Esophagus muscularis mucosa (tissue), 4 donors: ENCODE measurements at regions not wholly inside any gene's neighbourhood (a gene's known extent, or its start where the extent isn't known, plus 50 kb on each side); places are given as distances from the start of the nearest gene placed in this dataset.

Experiments used
- DNase-seq: peaks from one replicate; pipeline ENCODE4 v3.0.0-alpha.2; 2017; ENCODE audit errors: extremely low spot score
- H3K27ac ChIP-seq, 4 donors: fragments of 200-600 bp; sonication (generic); replicated peaks in 1 of 4; 1 replicate in 3 of 4; 2 replicates in 1 of 4; pipeline ENCODE4 v1.5.1; 2016 to 2019; ENCODE audit warnings: mild to moderate bottlenecking in 1 of 4
- H3K27me3 ChIP-seq, 4 donors: fragments of 200-600 bp; sonication (generic); one replicate each; pipeline versions ENCODE4 v1.5.1 to v1.6.0; 2016 to 2019
- H3K36me3 ChIP-seq, 4 donors: fragments of 200-600 bp; sonication (generic); one replicate each; pipeline ENCODE4 v1.5.1; 2016 to 2019
- H3K4me1 ChIP-seq, 4 donors: fragments of 200-600 bp; sonication (generic); one replicate each; pipeline ENCODE4 v1.5.1; 2016 to 2019
- H3K4me3 ChIP-seq, 4 donors: fragments of 200-600 bp; sonication (generic); 1 replicate in 2 of 4; 2 replicates in 2 of 4; pipeline ENCODE4 v1.5.1; 2016 to 2019; ENCODE audit warnings: mild to moderate bottlenecking in 4 of 4, moderate library complexity in 1 of 4
- H3K9me3 ChIP-seq, 4 donors: fragments of 200-600 bp; sonication (generic); 1 replicate in 3 of 4; 2 replicates in 1 of 4; pipeline ENCODE4 v1.5.1; 2016 to 2019
- CTCF ChIP-seq, 3 experiments: fragments of 200-600 bp in 2 of 3; fragments of 450-650 bp in 1 of 3; sonication (generic) in 2 of 3; IDR thresholded peaks; one replicate each; pipeline ENCODE4 v1.5.1; 2017 to 2019; ENCODE audit warnings: antibody characterized with exemption in 3 of 3, mild to moderate bottlenecking in 2 of 3, moderate library complexity in 1 of 3
- EP300 ChIP-seq: sonication (generic); formaldehyde crosslinking; IDR thresholded peaks from one replicate; pipeline ENCODE4 v1.6.1; 2017; ENCODE audit warnings: antibody characterized with exemption
- POLR2A ChIP-seq: fragments of 450-650 bp; IDR thresholded peaks from one replicate; pipeline ENCODE4 v1.6.1; 2017; ENCODE audit warnings: antibody characterized with exemption, moderate library complexity, mild to moderate bottlenecking, low read depth
- POLR2AphosphoS5 ChIP-seq, 2 donors: sonication (generic); formaldehyde crosslinking; IDR thresholded peaks; one replicate each; pipeline ENCODE4 v1.6.1; 2017; ENCODE audit warnings: antibody characterized with exemption in 2 of 2
- WGBS: methylation state at CpG from one replicate; pipeline ENCODE4 v1.1.5; 2018; 5-methylcytosine and 5-hydroxymethylcytosine counted together
- intact Hi-C: fragments of 100-400 bp; cut with DNase I; formaldehyde crosslinking; loops from one replicate; pipeline ENCODE4 v1.15.1; 2023

- intact Hi-C loops = no loop called here
- 84% methylated on average over 13 of the region's 26 CpGs for WGBS
- Histone ChIP-seq H3K36me3 (no peaks in the 10 kb centered on the region), H3K4me1 (no peaks in the 10 kb centered on the region), H3K4me3 (no peak overlapping the region), H3K9me3 (peaks cover 0 to 27% (median 12%) of the 10 kb centered on the region in 4 donors), H3K27me3 (no peaks in the 10 kb centered on the region), H3K27ac (no peak overlapping the region)
- no peak for TF ChIP-seq CTCF (IDR thresholded peaks at IDR 0.05)
- TF ChIP-seq EP300 = no peak
- TF ChIP-seq POLR2A = no peak
- no peak for TF ChIP-seq POLR2AphosphoS5 (IDR thresholded peaks at IDR 0.05)
- no peak for DNase-seq
Measured at GRCh38 chr2:53356291-53356905, 411.2 kb upstream of the CHAC2 start.

GRCh38 chr2:53353135-53354114 lies 414.2 kb upstream of the CHAC2 start:
- no peaks in the 10 kb centered on the region for H3K4me1 ChIP-seq
- TF ChIP-seq POLR2AphosphoS5 (IDR thresholded peaks at IDR 0.05) (no peak), CTCF (IDR thresholded peaks at IDR 0.05) (no peak), POLR2A (no peak), EP300 (no peak)
- 71% methylated on average over 6 of the region's 6 CpGs for WGBS
- H3K9me3 ChIP-seq = peaks cover 0 to 18% (median 7%) of the 10 kb centered on the region in 4 donors
- H3K36me3 ChIP-seq = no peaks in the 10 kb centered on the region
- no peak for DNase-seq
- H3K4me3 ChIP-seq = no peak overlapping the region
- no peak overlapping the region for H3K27ac ChIP-seq
- no peaks in the 10 kb centered on the region for H3K27me3 ChIP-seq
- intact Hi-C loops = no loop called here

GRCh38 chr2:53347269-53347668 lies 420.3 kb upstream of the CHAC2 start:
- no peak for DNase-seq
- no peaks in the 10 kb centered on the region for H3K9me3 ChIP-seq
- intact Hi-C loops = no loop called here
- TF ChIP-seq POLR2A (no peak), POLR2AphosphoS5 (IDR thresholded peaks at IDR 0.05) (no peak), EP300 (no peak), CTCF (IDR thresholded peaks at IDR 0.05) (no peak)
- 84% methylated on average over 3 of the region's 3 CpGs for WGBS
- no peaks in the 10 kb centered on the region for H3K4me1 ChIP-seq
- H3K36me3 ChIP-seq = no peaks in the 10 kb centered on the region
- no peak overlapping the region for H3K4me3 ChIP-seq
- H3K27me3 ChIP-seq = no peaks in the 10 kb centered on the region
- no peak overlapping the region for H3K27ac ChIP-seq

- intact Hi-C loops = no loop called here
- H3K36me3 ChIP-seq = no peaks in the 10 kb centered on the region
- no peak for TF ChIP-seq POLR2A
- TF ChIP-seq EP300 = no peak
- no peak for TF ChIP-seq CTCF (IDR thresholded peaks at IDR 0.05)
- no peak for TF ChIP-seq POLR2AphosphoS5 (IDR thresholded peaks at IDR 0.05)
- H3K4me1 ChIP-seq = no peaks in the 10 kb centered on the region
- H3K9me3 ChIP-seq = no peaks in the 10 kb centered on the region
- no peak overlapping the region for H3K4me3 ChIP-seq
- no peak for DNase-seq
- H3K27me3 ChIP-seq = no peaks in the 10 kb centered on the region
- H3K27ac ChIP-seq = no peak overlapping the region
- 64% methylated on average over 3 of the region's 4 CpGs for WGBS
Measured at GRCh38 chr2:53342248-53342647, 425.4 kb upstream of the CHAC2 start.
